ENCODE measurements at regions not wholly inside any gene's neighbourhood (a gene's known extent, or its start where the extent isn't known, plus 50 kb on each side); places are given as distances from the start of the nearest gene placed in this dataset.

DNA sequence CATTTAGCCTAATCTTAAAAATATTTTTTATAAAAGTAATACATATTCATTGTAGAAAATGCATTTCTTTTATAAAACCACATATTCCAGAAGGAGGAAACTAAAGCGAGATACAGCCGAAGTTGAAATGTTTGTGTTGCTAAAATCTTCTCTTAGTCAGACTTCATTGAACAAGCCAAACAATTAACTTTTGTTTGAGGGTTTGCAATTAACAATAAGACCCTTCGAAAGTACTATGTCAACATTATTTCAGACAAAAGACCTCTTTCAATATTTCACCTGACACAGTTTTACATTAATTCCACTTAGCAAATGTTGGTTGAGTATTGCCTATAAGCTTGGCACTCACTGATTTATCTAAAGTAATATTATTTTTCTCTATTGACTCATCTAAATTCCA is 354.0 kb upstream of the ADAMTS5 start:
- no peak for TF ChIP-seq POLR2A (IDR thresholded peaks at IDR 0.05; ENCODE audit: low read depth, low read length)
- TF ChIP-seq CTCF (IDR thresholded peaks at IDR 0.05; ENCODE audit: extremely low read depth in 1 of 2, insufficient read depth in 1 of 2, low read depth in 1 of 2, low read length in 2 of 2): no peak
- TF ChIP-seq POLR2AphosphoS5 (IDR thresholded peaks at IDR 0.05; ENCODE audit: insufficient read depth, low read depth, low read length): no peak
